ENCODE measurements at regions not wholly inside any gene's neighbourhood (a gene's known extent, or its start where the extent isn't known, plus 50 kb on each side); places are given as distances from the start of the nearest gene placed in this dataset.

- DNase-seq (ENCODE audit: low read depth) = no peak
- H3K4me3 ChIP-seq (ENCODE audit: low read depth, low read length) = no peak overlapping the region
- TF ChIP-seq CTCF (conservative IDR thresholded peaks at IDR 0.05; ENCODE audit: low read depth, low read length) = no peak
These were observed 135.6 kb downstream of the TPRA1 start for GRCh38 chr3:127454968-127455367.

GRCh38 chr3:127454051-127454450 lies 136.5 kb downstream of the TPRA1 start:
- no peak overlapping the region for H3K4me3 ChIP-seq (ENCODE audit: low read depth, low read length)
- no peak for DNase-seq (ENCODE audit: low read depth)
- no peak for TF ChIP-seq CTCF (conservative IDR thresholded peaks at IDR 0.05; ENCODE audit: low read depth, low read length)

GRCh38 chr3:127452321-127452821 lies 138.2 kb downstream of the TPRA1 start:
- H3K4me3 ChIP-seq (ENCODE audit: low read depth, low read length) = no peak overlapping the region
- no peak for TF ChIP-seq CTCF (conservative IDR thresholded peaks at IDR 0.05; ENCODE audit: low read depth, low read length)
- no peak for DNase-seq (ENCODE audit: low read depth)

GRCh38 chr3:127451321-127451720 lies 139.2 kb downstream of the TPRA1 start:
- no peak overlapping the region for H3K4me3 ChIP-seq (ENCODE audit: low read depth, low read length)
- TF ChIP-seq CTCF (conservative IDR thresholded peaks at IDR 0.05; ENCODE audit: low read depth, low read length) = no peak

GRCh38 chr3:127450331-127450730 lies 140.2 kb downstream of the TPRA1 start:
- DNase-seq (ENCODE audit: low read depth) = no peak
- TF ChIP-seq CTCF (conservative IDR thresholded peaks at IDR 0.05; ENCODE audit: low read depth, low read length) = no peak
- no peak overlapping the region for H3K4me3 ChIP-seq (ENCODE audit: low read depth, low read length)

More at GRCh38 chr3:127451321-127451720, 139.2 kb downstream of the TPRA1 start:
- DNase-seq (ENCODE audit: low read depth) = no peak

GRCh38 chr3:127449486-127450212 lies 140.9 kb downstream of the TPRA1 start:
- H3K4me3 ChIP-seq (ENCODE audit: low read depth, low read length) = no peak overlapping the region
- DNase-seq (ENCODE audit: low read depth) = no peak
- no peak for TF ChIP-seq CTCF (conservative IDR thresholded peaks at IDR 0.05; ENCODE audit: low read depth, low read length)

GRCh38 chr3:127448671-127449070 lies 141.9 kb downstream of the TPRA1 start:
- H3K4me3 ChIP-seq (ENCODE audit: low read depth, low read length) = no peak overlapping the region
- TF ChIP-seq CTCF (conservative IDR thresholded peaks at IDR 0.05; ENCODE audit: low read depth, low read length) = no peak
- no peak for DNase-seq (ENCODE audit: low read depth)
